GM23338 (cell line): ENCODE measurements at regions not wholly inside any gene's neighbourhood (a gene's known extent, or its start where the extent isn't known, plus 50 kb on each side); places are given as distances from the start of the nearest gene placed in this dataset.
A peak's percentile ranks its signal among the peaks of the same experiment; 100 is the strongest.

Experiments used
- ATAC-seq: fragments of 200-7000 bp; cut with Tn5 transposase; 3 replicates; pipeline ENCODE4 v1.9.1; 2020
- DNase-seq: peaks from one replicate; pipeline ENCODE4 v3.0.0-alpha.2; 2015; ENCODE audit warnings: low spot score
- H2AFZ ChIP-seq: fragments of 200-600 bp; sonication (generic); 2 replicates; pipeline ENCODE4 v1.8.0; 2016; ENCODE audit warnings: antibody characterized with exemption, mild to moderate bottlenecking, moderate library complexity
- H3F3A ChIP-seq: fragments of 200-600 bp; sonication (generic); replicated peaks from 2 replicates; pipeline ENCODE4 v1.8.0; 2017; ENCODE audit warnings: antibody characterized with exemption, mixed run types, low read depth
- H3K27ac ChIP-seq: fragments of 200-600 bp; sonication (generic); 2 replicates; pipeline ENCODE4 v1.6.1; 2016; ENCODE audit warnings: low read depth
- H3K27me3 ChIP-seq: fragments of 200-600 bp; sonication (generic); 2 replicates; pipeline ENCODE4 v1.8.0; 2016; ENCODE audit warnings: mild to moderate bottlenecking, mixed run types, moderate library complexity; ENCODE audit not compliant: insufficient read depth
- H3K36me3 ChIP-seq: fragments of 200-600 bp; sonication (generic); 2 replicates; pipeline ENCODE4 v1.8.0; 2016; ENCODE audit warnings: mild to moderate bottlenecking; ENCODE audit not compliant: insufficient read depth
- H3K4me1 ChIP-seq: fragments of 200-600 bp; sonication (generic); 2 replicates; pipeline ENCODE4 v1.8.0; 2016; ENCODE audit warnings: mild to moderate bottlenecking, moderate library complexity; ENCODE audit not compliant: insufficient read depth
- H3K4me2 ChIP-seq: fragments of 200-600 bp; sonication (generic); 2 replicates; pipeline ENCODE4 v1.7.1; 2017; ENCODE audit warnings: mixed run types
- H3K4me3 ChIP-seq: fragments of 200-600 bp; sonication (generic); 2 replicates; pipeline ENCODE4 v1.6.1; 2016; ENCODE audit warnings: mixed run types
- H3K79me2 ChIP-seq: fragments of 200-600 bp; sonication (generic); replicated peaks from 2 replicates; pipeline ENCODE4 v1.8.0; 2017; ENCODE audit warnings: mild to moderate bottlenecking; ENCODE audit not compliant: insufficient read depth
- H3K9me2 ChIP-seq: fragments of 200-600 bp; sonication (generic); 2 replicates; pipeline ENCODE4 v1.8.0; 2017; ENCODE audit not compliant: insufficient read depth
- H4K20me1 ChIP-seq: fragments of 200-600 bp; sonication (generic); replicated peaks from 2 replicates; pipeline ENCODE4 v1.8.0; 2017; ENCODE audit warnings: mild to moderate bottlenecking; ENCODE audit not compliant: insufficient read depth
- H3K27ac Mint-ChIP-seq: 2 replicates; pipeline ENCODE4 v1.8.0; 2020; ENCODE audit warnings: inconsistent platforms, mild to moderate bottlenecking, moderate library complexity, mixed read lengths
- H3K27me3 Mint-ChIP-seq: 3 replicates; pipeline ENCODE4 v1.8.0; 2022; ENCODE audit warnings: low read depth, mild to moderate bottlenecking, moderate library complexity, mixed read lengths, inconsistent platforms; ENCODE audit not compliant: insufficient read depth, poor library complexity
- H3K36me3 Mint-ChIP-seq: 3 replicates; pipeline ENCODE4 v1.8.0; 2021; ENCODE audit warnings: low read depth, mild to moderate bottlenecking, inconsistent platforms, moderate library complexity, mixed read lengths
- H3K4me1 Mint-ChIP-seq: 3 replicates; pipeline ENCODE4 v1.8.0; 2020; ENCODE audit warnings: mild to moderate bottlenecking, inconsistent platforms, mixed read lengths
- H3K4me3 Mint-ChIP-seq: 3 replicates; pipeline ENCODE4 v1.8.0; 2021; ENCODE audit warnings: moderate library complexity, mild to moderate bottlenecking, inconsistent platforms, mixed read lengths
- H3K9me3 Mint-ChIP-seq: 3 replicates; pipeline ENCODE4 v1.8.0; 2020; ENCODE audit warnings: moderate library complexity, mild to moderate bottlenecking, inconsistent platforms, mixed read lengths
- CREB1 ChIP-seq: fragments of 250-450 bp; sonication (Bioruptor Pico); IDR thresholded peaks from 2 replicates; pipeline ENCODE4 v1.5.0; 2020; ENCODE audit warnings: low read depth, mild to moderate bottlenecking, moderate library complexity
- ETS1 ChIP-seq: IDR thresholded peaks from 2 replicates; pipeline ENCODE4 v1.6.1; 2016; ENCODE audit warnings: antibody characterized with exemption
- EZH2 ChIP-seq: fragments of 200-600 bp; sonication (generic); IDR thresholded peaks from one replicate; pipeline ENCODE4 v1.8.0; 2017; ENCODE audit warnings: antibody characterized with exemption, mild to moderate bottlenecking, low read depth; ENCODE audit not compliant: unreplicated experiment
- EZH2phosphoT487 ChIP-seq: fragments of 200-600 bp; sonication (generic); IDR thresholded peaks from one replicate; pipeline ENCODE4 v1.8.1; 2018; ENCODE audit warnings: antibody characterized with exemption; ENCODE audit not compliant: unreplicated experiment
- NANOG ChIP-seq: IDR thresholded peaks from 2 replicates; pipeline ENCODE4 v1.6.1; 2016; ENCODE audit warnings: antibody characterized with exemption, borderline replicate concordance
- REST ChIP-seq: IDR thresholded peaks from one replicate; pipeline ENCODE4 v1.6.1; 2018; ENCODE audit warnings: antibody characterized with exemption; ENCODE audit not compliant: unreplicated experiment
- STAT1 ChIP-seq: IDR thresholded peaks from one replicate; pipeline ENCODE4 v1.6.1; 2016; ENCODE audit warnings: antibody characterized with exemption; ENCODE audit not compliant: unreplicated experiment
- ZNF114 ChIP-seq: fragments of 250-450 bp; sonication (Bioruptor Pico); IDR thresholded peaks from 2 replicates; pipeline ENCODE4 v1.5.0; 2020; ENCODE audit warnings: mild to moderate bottlenecking, moderate library complexity
- ZNF331 ChIP-seq: fragments of 250-450 bp; sonication (Bioruptor Pico); IDR thresholded peaks from 2 replicates; pipeline ENCODE4 v1.5.0; 2020; ENCODE audit warnings: low read depth, mild to moderate bottlenecking, moderate library complexity
- TF ChIP-seq, protein P1 (sequence below), 2 experiments: fragments of 200-600 bp in 1 of 2; sonication (generic) in 1 of 2; conservative IDR thresholded peaks; 2 replicates each; pipeline versions ENCODE4 v1.5.1 to v1.6.1; 2016 to 2017; ENCODE audit warnings: antibody characterized with exemption in 2 of 2, low read depth in 2 of 2, mild to moderate bottlenecking in 2 of 2, moderate library complexity in 1 of 2

GRCh38 chrX:109839694-109840567 is 106.9 kb upstream of the ACSL4 start:
- Histone ChIP-seq H2AFZ (peak overlapping the region; percentile 76), H3K36me3 (no peaks in the 10 kb centered on the region), H4K20me1 (no peaks in the 10 kb centered on the region), H3K27ac (no peak overlapping the region), H3K9me2 (no peaks in the 10 kb centered on the region), H3K4me2 (no peak overlapping the region), H3K79me2 (no peaks in the 10 kb centered on the region), H3K4me3 (no peak overlapping the region), H3F3A (no peaks in the 10 kb centered on the region), H3K4me1 (peaks cover 4% of the 10 kb centered on the region; the same call in 1 of the 2 replicates), H3K27me3 (no peaks in the 10 kb centered on the region)
- ATAC-seq = peak; percentile 95
- H3K9me3 Mint-ChIP-seq = no peaks in the 10 kb centered on the region
- H3K36me3 Mint-ChIP-seq = no peaks in the 10 kb centered on the region
- H3K4me1 Mint-ChIP-seq = no peaks in the 10 kb centered on the region
- H3K27me3 Mint-ChIP-seq = no peaks in the 10 kb centered on the region
- DNase-seq = peak; percentile 67
- no peak overlapping the region for H3K27ac Mint-ChIP-seq
- H3K4me3 Mint-ChIP-seq = no peak overlapping the region
- TF ChIP-seq, protein P1, sequence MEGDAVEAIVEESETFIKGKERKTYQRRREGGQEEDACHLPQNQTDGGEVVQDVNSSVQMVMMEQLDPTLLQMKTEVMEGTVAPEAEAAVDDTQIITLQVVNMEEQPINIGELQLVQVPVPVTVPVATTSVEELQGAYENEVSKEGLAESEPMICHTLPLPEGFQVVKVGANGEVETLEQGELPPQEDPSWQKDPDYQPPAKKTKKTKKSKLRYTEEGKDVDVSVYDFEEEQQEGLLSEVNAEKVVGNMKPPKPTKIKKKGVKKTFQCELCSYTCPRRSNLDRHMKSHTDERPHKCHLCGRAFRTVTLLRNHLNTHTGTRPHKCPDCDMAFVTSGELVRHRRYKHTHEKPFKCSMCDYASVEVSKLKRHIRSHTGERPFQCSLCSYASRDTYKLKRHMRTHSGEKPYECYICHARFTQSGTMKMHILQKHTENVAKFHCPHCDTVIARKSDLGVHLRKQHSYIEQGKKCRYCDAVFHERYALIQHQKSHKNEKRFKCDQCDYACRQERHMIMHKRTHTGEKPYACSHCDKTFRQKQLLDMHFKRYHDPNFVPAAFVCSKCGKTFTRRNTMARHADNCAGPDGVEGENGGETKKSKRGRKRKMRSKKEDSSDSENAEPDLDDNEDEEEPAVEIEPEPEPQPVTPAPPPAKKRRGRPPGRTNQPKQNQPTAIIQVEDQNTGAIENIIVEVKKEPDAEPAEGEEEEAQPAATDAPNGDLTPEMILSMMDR (conservative IDR thresholded peaks at IDR 0.05; ENCODE audit: low read depth in 2 of 2) = peak in 1 of 2 experiments; percentile 17; a peak in 1 of 4 replicates
- no peak for TF ChIP-seq NANOG

DNA sequence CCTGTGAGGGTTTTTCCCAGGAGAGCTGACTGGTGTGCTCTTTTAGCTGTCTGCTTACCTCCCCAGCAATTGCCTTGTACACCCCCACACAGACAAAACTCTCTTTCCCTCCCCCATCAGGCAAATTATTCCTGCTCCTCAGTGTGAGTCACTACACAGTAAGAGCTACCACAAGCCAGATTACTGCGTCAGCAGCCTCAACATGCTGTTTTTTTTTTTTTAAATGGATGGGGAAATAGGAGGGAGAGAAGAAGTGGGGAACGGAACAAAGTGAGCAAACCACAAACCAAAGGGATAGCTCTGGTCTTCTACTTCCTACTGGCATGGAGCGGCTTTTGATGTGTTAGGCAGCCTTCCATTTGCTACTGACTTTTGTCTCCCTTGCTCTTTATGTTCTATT is 107.5 kb upstream of the ACSL4 start:
- Histone ChIP-seq H3K27me3 (no peaks in the 10 kb centered on the region), H3K9me2 (no peaks in the 10 kb centered on the region), H3K79me2 (no peaks in the 10 kb centered on the region), H3F3A (no peaks in the 10 kb centered on the region), H2AFZ (peak overlapping the region; percentile 76; the same call in 1 of the 2 replicates), H4K20me1 (no peaks in the 10 kb centered on the region), H3K27ac (no peak overlapping the region), H3K4me1 (peaks cover 4% of the 10 kb centered on the region; the same call in 1 of the 2 replicates), H3K36me3 (no peaks in the 10 kb centered on the region), H3K4me2 (no peak overlapping the region), H3K4me3 (no peak overlapping the region)
- no peak overlapping the region for H3K27ac Mint-ChIP-seq
- H3K27me3 Mint-ChIP-seq = no peaks in the 10 kb centered on the region
- H3K4me1 Mint-ChIP-seq = no peaks in the 10 kb centered on the region
- ATAC-seq (no peak), DNase-seq (no peak)
- H3K36me3 Mint-ChIP-seq = no peaks in the 10 kb centered on the region
- TF ChIP-seq ZNF114 (CRISPR knock-in tag) (no peak), STAT1 (no peak), REST (no peak), ETS1 (no peak), CREB1 (CRISPR knock-in tag) (no peak), EZH2 (no peak), EZH2phosphoT487 (no peak), ZNF331 (no peak)
- TF ChIP-seq, protein P1 (conservative IDR thresholded peaks at IDR 0.05; ENCODE audit: low read depth in 2 of 2) = no peak
- no peak overlapping the region for H3K4me3 Mint-ChIP-seq
- H3K9me3 Mint-ChIP-seq = no peaks in the 10 kb centered on the region
